Fibroblast of the aortic adventitia (primary cell): ENCODE measurements at regions not wholly inside any gene's neighbourhood (a gene's known extent, or its start where the extent isn't known, plus 50 kb on each side); places are given as distances from the start of the nearest gene placed in this dataset.

Source experiments
- DNase-seq: peaks from one replicate; pipeline ENCODE4 v3.0.0-alpha.2; 2010; ENCODE audit warnings: low read depth
- H3K4me3 ChIP-seq: 2 replicates; pipeline ENCODE4 v1.5.1; 2011; ENCODE audit warnings: low read depth, mild to moderate bottlenecking, control low read depth, low read length, moderate library complexity
- TF ChIP-seq, protein P1 (sequence below): IDR thresholded peaks from 2 replicates; pipeline ENCODE4 v1.5.1; 2011; ENCODE audit warnings: mild to moderate bottlenecking, low read length, control low read depth, inconsistent platforms; ENCODE audit not compliant: insufficient read depth

DNA sequence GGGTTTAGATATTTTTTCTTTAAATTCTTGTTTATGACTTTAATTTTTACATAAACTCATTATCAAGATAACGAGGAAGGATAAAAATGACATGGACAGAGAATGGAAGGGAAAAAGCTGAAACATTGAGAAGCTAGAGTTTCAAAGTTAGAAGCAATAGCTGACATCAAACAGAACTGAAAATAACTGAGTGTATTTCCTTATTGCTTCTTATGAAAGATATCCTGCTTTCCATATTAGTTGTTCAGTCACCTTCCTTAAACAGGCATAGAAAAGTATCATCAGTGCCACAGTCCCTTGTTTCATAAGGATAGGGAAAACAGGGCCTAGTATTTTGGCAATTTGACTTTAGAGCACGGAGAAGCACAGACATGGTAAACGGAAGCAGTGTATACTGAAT is 460.5 kb upstream of the GHITM start:
- DNase-seq = no peak
- TF ChIP-seq, protein P1, sequence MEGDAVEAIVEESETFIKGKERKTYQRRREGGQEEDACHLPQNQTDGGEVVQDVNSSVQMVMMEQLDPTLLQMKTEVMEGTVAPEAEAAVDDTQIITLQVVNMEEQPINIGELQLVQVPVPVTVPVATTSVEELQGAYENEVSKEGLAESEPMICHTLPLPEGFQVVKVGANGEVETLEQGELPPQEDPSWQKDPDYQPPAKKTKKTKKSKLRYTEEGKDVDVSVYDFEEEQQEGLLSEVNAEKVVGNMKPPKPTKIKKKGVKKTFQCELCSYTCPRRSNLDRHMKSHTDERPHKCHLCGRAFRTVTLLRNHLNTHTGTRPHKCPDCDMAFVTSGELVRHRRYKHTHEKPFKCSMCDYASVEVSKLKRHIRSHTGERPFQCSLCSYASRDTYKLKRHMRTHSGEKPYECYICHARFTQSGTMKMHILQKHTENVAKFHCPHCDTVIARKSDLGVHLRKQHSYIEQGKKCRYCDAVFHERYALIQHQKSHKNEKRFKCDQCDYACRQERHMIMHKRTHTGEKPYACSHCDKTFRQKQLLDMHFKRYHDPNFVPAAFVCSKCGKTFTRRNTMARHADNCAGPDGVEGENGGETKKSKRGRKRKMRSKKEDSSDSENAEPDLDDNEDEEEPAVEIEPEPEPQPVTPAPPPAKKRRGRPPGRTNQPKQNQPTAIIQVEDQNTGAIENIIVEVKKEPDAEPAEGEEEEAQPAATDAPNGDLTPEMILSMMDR = no peak
- H3K4me3 ChIP-seq = no peak overlapping the region

DNA sequence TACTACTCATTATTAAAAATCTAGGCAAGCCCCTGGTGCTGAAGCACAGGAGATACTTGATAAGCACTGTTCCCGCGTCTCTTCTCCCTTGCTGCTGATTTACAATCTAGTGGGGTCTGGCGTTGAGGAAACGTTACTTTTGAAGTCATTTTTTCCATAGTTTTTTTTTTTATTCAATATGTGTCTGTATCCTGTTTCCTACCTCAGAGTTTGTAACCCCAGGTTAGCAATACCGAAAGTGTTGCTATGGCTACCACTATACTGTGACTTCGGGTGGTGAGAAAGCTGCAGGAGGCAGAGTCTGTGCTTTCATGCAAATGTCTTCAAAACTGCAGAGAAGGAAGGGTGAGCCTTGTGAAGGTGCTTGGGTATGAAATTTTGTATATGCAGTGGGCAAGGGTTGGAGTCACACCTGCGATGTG is 458.8 kb upstream of the GHITM start:
- TF ChIP-seq, protein P1 = no peak

DNA sequence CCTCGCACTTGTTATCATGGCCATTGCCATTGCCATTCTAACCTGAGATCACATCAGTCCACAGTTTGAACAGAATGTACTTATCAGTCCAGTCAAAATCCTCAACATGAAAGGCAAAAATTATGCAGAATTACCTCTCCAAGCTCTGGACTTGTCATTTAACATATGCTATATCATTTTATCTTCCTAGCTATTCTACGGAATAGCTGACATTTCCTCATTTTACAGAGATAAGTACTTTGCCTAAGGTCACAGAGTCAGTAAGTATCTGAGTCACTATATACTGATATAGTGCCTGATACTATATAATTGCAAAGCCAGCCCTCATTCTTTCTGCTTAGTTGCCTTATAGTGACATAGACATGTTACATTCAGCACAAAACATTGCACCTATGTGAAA is 456.9 kb upstream of the GHITM start:
- TF ChIP-seq, protein P1 = no peak
- no peak overlapping the region for H3K4me3 ChIP-seq
- no peak for DNase-seq

More for the DNA sequence above, 458.8 kb upstream of the GHITM start:
- no peak overlapping the region for H3K4me3 ChIP-seq
- DNase-seq = no peak

DNA sequence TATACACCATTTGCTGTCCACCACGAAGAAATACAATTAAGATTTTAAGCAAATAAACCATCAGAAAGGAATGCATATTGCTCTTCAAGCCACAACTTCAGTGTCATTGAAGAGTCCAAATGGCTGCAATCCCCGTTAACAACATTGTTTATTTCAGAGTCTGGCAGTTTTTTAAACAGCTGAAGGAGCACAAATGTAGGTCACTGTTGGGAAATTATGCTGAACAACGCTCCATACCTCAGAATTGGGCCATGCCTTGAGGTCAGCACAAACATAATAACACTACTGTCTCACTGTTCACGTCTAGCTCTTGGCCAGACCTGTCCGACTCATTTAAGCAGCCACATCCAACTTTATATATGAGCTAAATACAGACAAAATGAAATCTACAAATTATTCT is 453.9 kb upstream of the GHITM start:
- H3K4me3 ChIP-seq = no peak overlapping the region
- TF ChIP-seq, protein P1 = no peak
- no peak for DNase-seq

DNA sequence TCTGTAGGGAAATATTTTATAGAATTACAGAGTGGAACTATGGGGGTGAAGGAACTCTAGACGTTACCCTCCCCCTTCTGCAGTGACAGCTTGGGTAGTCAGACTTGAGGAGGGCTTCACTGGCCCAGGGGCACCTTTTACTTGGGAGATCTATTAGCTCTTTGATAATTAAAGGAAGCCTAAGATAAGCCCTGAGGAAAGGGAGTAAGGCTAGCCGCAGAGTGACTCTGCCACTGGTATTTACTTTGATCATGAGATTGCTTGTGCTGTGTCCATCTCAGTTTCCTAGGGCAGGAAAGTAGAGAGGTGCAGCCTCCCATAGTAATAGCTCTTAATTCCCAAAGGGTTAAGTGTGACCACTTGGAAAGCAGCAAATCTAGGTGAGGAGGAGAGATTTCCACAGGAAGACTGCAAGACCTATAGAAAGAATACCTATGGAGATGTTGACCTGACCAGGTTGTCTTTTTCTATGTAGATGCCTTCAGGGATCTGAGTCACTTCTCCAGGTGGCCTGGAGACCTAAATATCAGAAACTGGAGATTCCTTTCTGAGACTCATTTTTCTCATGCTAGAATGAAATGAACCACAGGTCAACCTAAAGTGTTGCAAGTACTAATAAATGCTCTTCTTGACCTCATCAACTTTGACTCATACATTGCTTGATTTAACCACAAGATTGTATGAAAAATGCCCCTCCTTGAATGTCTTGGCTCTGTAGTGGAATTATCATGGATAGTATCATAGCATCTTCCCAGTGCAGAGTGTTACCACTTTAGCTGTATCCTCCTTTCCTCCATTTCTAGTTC is 447.3 kb upstream of the GHITM start:
- H3K4me3 ChIP-seq = no peak overlapping the region
- TF ChIP-seq, protein P1 = no peak
- no peak for DNase-seq

DNA sequence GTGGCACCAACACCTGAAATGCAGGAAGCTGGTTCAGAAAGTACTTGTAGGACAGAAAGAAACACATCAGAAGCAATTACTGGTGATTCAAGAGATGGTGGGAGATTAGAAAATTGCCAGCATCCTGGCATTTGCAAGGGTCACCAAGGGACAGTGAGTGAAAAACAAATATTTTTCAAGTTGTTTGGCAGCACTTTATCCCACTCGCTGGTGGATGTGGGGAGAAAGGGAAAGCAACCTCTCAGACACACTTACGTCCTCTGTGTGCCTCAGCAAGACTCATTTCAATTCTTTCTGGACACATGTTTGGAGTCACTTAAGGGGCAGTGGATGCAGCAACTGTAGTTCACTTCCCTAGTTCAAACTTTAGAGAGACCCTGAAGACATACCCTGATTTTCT is 440.4 kb upstream of the GHITM start:
- TF ChIP-seq, protein P1 = no peak
- no peak overlapping the region for H3K4me3 ChIP-seq
- no peak for DNase-seq

DNA sequence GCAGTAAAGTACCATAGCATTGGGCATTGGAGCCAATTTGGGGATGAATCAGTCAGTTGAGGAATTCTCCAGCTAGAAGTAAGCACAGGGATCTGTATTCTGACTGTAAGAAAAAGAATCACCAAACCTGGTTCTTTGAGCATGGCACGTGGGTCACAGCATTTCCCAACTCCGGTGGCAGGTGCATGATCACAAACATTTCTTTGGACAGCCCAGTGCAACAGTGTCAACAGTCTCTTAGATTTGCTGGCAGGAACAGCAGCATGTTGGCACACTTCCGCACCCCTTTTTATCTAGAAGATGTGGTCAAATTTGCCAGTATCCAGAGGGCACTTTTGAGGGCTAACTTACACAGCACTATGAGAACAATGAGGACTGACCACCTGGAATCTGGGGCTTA is 437.5 kb upstream of the GHITM start:
- H3K4me3 ChIP-seq = no peak overlapping the region
- DNase-seq = no peak
- TF ChIP-seq, protein P1 = no peak
